Adrenal gland (tissue), 9 donors: ENCODE measurements at regions not wholly inside any gene's neighbourhood (a gene's known extent, or its start where the extent isn't known, plus 50 kb on each side); places are given as distances from the start of the nearest gene placed in this dataset.
A peak's percentile ranks its signal among the peaks of the same experiment; 100 is the strongest.

ENCODE experiments used
- DNase-seq, 7 donors: peaks; one replicate each; pipeline ENCODE4 v3.0.0-alpha.2; 2019 to 2020
- H3K27ac ChIP-seq, 5 donors: fragments of 200-600 bp; sonication (generic) in 4 of 5; 1 replicate in 3 of 5; 2 replicates in 2 of 5; pipeline versions ENCODE4 v1.5.1 to v1.8.0; 2016 to 2020; ENCODE audit warnings: mild to moderate bottlenecking in 1 of 5
- H3K27me3 ChIP-seq: fragments of 200-600 bp; 2 replicates; pipeline ENCODE4 v1.8.0; 2021
- H3K36me3 ChIP-seq, 2 donors: fragments of 200-600 bp; replicated peaks in 1 of 2; 1 replicate in 1 of 2; 2 replicates in 1 of 2; pipeline versions ENCODE4 v1.5.1 to v1.8.0; 2018 to 2022
- H3K4me1 ChIP-seq, 2 donors: fragments of 200-600 bp; replicated peaks in 1 of 2; 1 replicate in 1 of 2; 2 replicates in 1 of 2; pipeline versions ENCODE4 v1.5.1 to v1.8.0; 2018 to 2021
- H3K4me3 ChIP-seq, 4 donors: fragments of 200-600 bp; sonication (generic) in 3 of 4; one replicate each; pipeline ENCODE4 v1.5.1; 2016 to 2018
- H3K9me3 ChIP-seq, 3 donors: fragments of 200-600 bp; sonication (generic) in 1 of 3; replicated peaks in 1 of 3; 1 replicate in 2 of 3; 2 replicates in 1 of 3; pipeline versions ENCODE4 v1.5.1 to v1.8.0; 2016 to 2021
- POLR2A ChIP-seq, 2 donors: fragments of 450-650 bp; IDR thresholded peaks; one replicate each; pipeline ENCODE4 v1.6.1; 2017; ENCODE audit warnings: antibody characterized with exemption in 2 of 2, mild to moderate bottlenecking in 2 of 2, moderate library complexity in 1 of 2
- WGBS, 4 donors: extraction: QIAGEN DNeasy Blood & Tissue Kit in 2 of 4; methylation state at CpG; one replicate each; pipeline versions ENCODE4 v1.1.5 to v1.1.7; 2013 to 2017; 5-methylcytosine and 5-hydroxymethylcytosine counted together
- intact Hi-C, 2 donors: fragments of 100-400 bp; cut with DNase I; formaldehyde crosslinking; loops; one replicate each; pipeline versions ENCODE4 v1.14.1 to v1.15.0; 2022 to 2023
- TF ChIP-seq, protein P1 (sequence below), 6 experiments: fragments of 450-650 bp in 4 of 6; fragments of 200-600 bp in 2 of 6; sonication (generic) in 1 of 6; IDR thresholded peaks; 1 replicate in 5 of 6; 2 replicates in 1 of 6; pipeline versions ENCODE4 v1.5.1 to v1.8.0; 2016 to 2021; ENCODE audit warnings: antibody characterized with exemption in 6 of 6, mild to moderate bottlenecking in 2 of 6, moderate library complexity in 1 of 6
- donor health status: healthy with polysubstance abuse.
- donor health status: Bipolar disorder and iron deficiency.
- donor health status: DM: yes; HTN: yes; CAD: no.
- donor health status: DM: no; HTN: no; CAD: no.
- donor health status: DM: no; HTN: no; CAD: no.

DNA sequence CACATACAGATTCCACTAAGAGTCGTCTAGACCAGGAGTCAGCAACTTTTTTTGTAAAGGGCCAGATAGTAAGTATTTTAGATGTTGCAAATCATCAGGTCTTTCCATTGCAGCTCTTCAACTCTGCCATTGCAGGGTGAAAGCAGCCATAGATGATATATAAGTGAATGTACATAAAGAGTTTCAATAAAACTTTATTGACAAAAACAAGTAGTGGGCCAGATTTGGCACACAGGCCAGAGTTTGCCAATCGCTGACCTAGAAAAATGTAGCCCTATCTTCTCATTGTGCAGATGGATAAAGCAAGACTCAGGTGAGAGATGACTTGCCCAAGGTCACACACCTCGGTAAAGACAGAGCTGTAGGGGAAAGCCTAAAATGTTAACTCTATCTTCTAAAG lies 474.7 kb downstream of the MED13L start:
- DNase-seq = no peak
- H3K27ac ChIP-seq = peak overlapping the region in 1 of 5 donors; percentile 57
- no peaks in the 10 kb centered on the region for H3K9me3 ChIP-seq
- TF ChIP-seq, protein P1, sequence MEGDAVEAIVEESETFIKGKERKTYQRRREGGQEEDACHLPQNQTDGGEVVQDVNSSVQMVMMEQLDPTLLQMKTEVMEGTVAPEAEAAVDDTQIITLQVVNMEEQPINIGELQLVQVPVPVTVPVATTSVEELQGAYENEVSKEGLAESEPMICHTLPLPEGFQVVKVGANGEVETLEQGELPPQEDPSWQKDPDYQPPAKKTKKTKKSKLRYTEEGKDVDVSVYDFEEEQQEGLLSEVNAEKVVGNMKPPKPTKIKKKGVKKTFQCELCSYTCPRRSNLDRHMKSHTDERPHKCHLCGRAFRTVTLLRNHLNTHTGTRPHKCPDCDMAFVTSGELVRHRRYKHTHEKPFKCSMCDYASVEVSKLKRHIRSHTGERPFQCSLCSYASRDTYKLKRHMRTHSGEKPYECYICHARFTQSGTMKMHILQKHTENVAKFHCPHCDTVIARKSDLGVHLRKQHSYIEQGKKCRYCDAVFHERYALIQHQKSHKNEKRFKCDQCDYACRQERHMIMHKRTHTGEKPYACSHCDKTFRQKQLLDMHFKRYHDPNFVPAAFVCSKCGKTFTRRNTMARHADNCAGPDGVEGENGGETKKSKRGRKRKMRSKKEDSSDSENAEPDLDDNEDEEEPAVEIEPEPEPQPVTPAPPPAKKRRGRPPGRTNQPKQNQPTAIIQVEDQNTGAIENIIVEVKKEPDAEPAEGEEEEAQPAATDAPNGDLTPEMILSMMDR (IDR thresholded peaks at IDR 0.05) = no peak
- no peaks in the 10 kb centered on the region for H3K27me3 ChIP-seq
- H3K4me3 ChIP-seq = no peak overlapping the region
- WGBS, 4 donors = 78 to 95% (median 81%) methylated on average over 3 of the region's 3 CpGs
- intact Hi-C loops = no loop called here
- H3K4me1 ChIP-seq = no peaks in the 10 kb centered on the region
- H3K36me3 ChIP-seq = no peaks in the 10 kb centered on the region

DNA sequence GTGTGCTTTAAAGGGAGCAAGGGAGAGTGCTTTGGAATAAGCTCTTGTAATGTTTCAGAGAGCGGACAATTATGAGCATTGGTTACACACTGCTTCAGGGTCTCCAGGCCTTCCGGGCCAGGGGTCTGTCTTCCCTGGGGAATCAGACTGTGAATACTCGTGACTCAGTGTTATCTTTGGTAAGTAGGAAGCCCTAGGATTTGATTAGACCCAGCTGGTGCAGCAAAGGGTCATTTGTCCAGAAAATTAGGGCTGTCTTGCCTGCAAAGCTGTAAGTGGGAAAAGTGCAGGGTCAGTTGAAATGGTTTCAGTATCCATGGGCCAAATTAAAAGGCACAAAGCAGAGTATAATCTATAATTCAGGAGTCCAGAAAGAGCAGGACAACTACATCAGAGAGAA lies 475.6 kb downstream of the MED13L start:
- no peak overlapping the region for H3K4me3 ChIP-seq
- intact Hi-C loops = no loop called here
- no peaks in the 10 kb centered on the region for H3K9me3 ChIP-seq
- no peaks in the 10 kb centered on the region for H3K4me1 ChIP-seq
- peak in 6 of 7 donors; percentile 18 to 67 (median 30) for DNase-seq
- peak overlapping the region in 1 of 5 donors; percentile 57 for H3K27ac ChIP-seq
- TF ChIP-seq, protein P1 (IDR thresholded peaks at IDR 0.05) = no peak
- TF ChIP-seq POLR2A (IDR thresholded peaks at IDR 0.05) = no peak
- no peaks in the 10 kb centered on the region for H3K36me3 ChIP-seq
- WGBS, 4 donors = 37 to 57% (median 54%) methylated on average over 3 of the region's 3 CpGs
- no peaks in the 10 kb centered on the region for H3K27me3 ChIP-seq

DNA sequence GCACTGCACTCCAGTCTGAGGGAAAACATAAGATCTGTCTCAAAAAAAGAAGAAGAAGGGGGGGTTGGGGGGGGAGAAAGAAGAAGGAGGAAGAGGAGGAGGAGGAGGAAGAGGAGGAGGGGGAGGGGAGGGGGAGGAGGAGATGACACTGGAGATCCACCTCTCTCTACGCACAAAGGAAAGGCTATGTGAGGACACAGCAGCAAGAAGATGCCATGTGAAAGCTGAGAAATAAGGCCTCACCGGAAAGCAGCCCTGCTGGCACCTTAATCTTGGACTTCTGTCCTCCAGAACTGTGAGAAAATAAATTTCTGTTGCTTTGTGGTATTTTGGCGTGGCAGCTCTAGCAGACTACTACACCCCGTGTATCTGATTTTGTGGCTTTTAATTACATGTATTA lies 477.9 kb downstream of the MED13L start:
- Histone ChIP-seq H3K4me3 (no peak overlapping the region), H3K4me1 (no peaks in the 10 kb centered on the region), H3K36me3 (no peaks in the 10 kb centered on the region), H3K9me3 (no peaks in the 10 kb centered on the region), H3K27me3 (no peaks in the 10 kb centered on the region), H3K27ac (no peak overlapping the region)
- DNase-seq = no peak
- WGBS, 4 donors = 84 to 97% (median 89%) methylated on average over 3 to 4 of the region's 4 CpGs
- intact Hi-C loops = no loop called here
- TF ChIP-seq, protein P1 (IDR thresholded peaks at IDR 0.05) = no peak
- TF ChIP-seq POLR2A (IDR thresholded peaks at IDR 0.05) = no peak

DNA sequence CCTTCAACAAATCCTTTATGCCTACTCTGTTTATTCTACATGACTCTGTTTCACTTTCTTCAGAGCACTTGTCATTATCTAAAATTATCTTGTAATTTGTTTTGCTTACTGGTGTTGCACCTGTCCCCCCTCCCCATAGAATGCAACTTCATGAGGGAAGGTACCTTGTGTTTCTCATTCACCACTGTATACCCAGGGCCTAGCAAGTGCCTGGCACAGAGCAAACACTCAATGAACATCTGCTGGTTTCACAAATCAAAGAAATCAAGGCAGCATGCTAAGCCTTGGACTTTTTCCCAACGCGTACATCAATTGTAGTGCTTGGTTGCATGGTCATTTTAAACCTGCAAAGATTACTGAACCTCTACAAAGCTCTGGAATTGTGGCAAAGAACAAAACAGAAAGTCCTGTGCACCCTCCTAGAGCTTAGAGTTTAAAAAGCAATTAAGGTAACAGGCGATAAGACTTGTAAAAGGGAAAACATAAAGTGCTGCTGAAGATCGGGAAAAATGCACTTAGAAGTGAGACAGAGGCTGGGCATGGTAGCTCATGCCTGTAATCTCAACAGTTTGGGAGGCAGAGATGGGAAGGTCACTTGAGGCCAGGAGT lies 479.1 kb downstream of the MED13L start:
- H3K27ac ChIP-seq = no peak overlapping the region
- H3K36me3 ChIP-seq = no peaks in the 10 kb centered on the region
- intact Hi-C loops = no loop called here
- no peaks in the 10 kb centered on the region for H3K4me1 ChIP-seq
- DNase-seq = no peak
- 79 to 90% (median 88%) methylated on average over 4 of the region's 4 CpGs for whole genome bisulfite sequencing, 4 donors
- no peak overlapping the region for H3K4me3 ChIP-seq
- no peaks in the 10 kb centered on the region for H3K9me3 ChIP-seq
- TF ChIP-seq, protein P1 (IDR thresholded peaks at IDR 0.05) = no peak
- H3K27me3 ChIP-seq = no peaks in the 10 kb centered on the region
